HepG2 (cell line): ENCODE measurements at regions not wholly inside any gene's neighbourhood (a gene's known extent, or its start where the extent isn't known, plus 50 kb on each side); places are given as distances from the start of the nearest gene placed in this dataset.
A peak's percentile ranks its signal among the peaks of the same experiment; 100 is the strongest.

Experiments used
- ATM ChIP-seq: fragments of 450-650 bp; IDR thresholded peaks from 2 replicates; pipeline ENCODE4 v1.7.1; 2017; ENCODE audit warnings: mild to moderate bottlenecking, borderline replicate concordance
- FOXO1 ChIP-seq: sonication (generic); formaldehyde crosslinking; IDR thresholded peaks from 2 replicates; pipeline ENCODE4 v1.4.0; 2020; ENCODE audit warnings: missing genetic modification reagents
- GLI4 ChIP-seq: sonication (generic); formaldehyde crosslinking; IDR thresholded peaks from 2 replicates; pipeline ENCODE4 v1.5.1; 2020; ENCODE audit warnings: missing genetic modification reagents, mild to moderate bottlenecking, moderate library complexity, borderline replicate concordance
- IKZF1 ChIP-seq: fragments of 450-650 bp; IDR thresholded peaks from 2 replicates; pipeline ENCODE4 v1.7.1; 2016
- MNT ChIP-seq: fragments of 450-650 bp; IDR thresholded peaks from 2 replicates; pipeline ENCODE4 v1.6.1; 2016
- MTERF4 ChIP-seq: sonication (generic); formaldehyde crosslinking; IDR thresholded peaks from 2 replicates; pipeline ENCODE4 v1.8.0; 2023; ENCODE audit warnings: mild to moderate bottlenecking, missing genetic modification reagents
- SP5 ChIP-seq: IDR thresholded peaks from 2 replicates; pipeline ENCODE4 v1.6.1; 2016; ENCODE audit warnings: low read depth, borderline replicate concordance
- ZFP82 ChIP-seq: sonication (generic); formaldehyde crosslinking; IDR thresholded peaks from 2 replicates; pipeline ENCODE4 v1.5.1; 2020; ENCODE audit warnings: mild to moderate bottlenecking, missing genetic modification reagents, borderline replicate concordance
- ZNF12 ChIP-seq: sonication (generic); formaldehyde crosslinking; IDR thresholded peaks from 2 replicates; pipeline ENCODE4 v1.5.0; 2020; ENCODE audit warnings: missing genetic modification reagents
- ZNF232 ChIP-seq: sonication (generic); formaldehyde crosslinking; IDR thresholded peaks from 2 replicates; pipeline ENCODE4 v1.4.0; 2020; ENCODE audit warnings: missing genetic modification reagents, borderline replicate concordance
- ZNF296 ChIP-seq: sonication (generic); formaldehyde crosslinking; conservative IDR thresholded peaks from 2 replicates; pipeline ENCODE4 v1.5.0; 2020; ENCODE audit warnings: mild to moderate bottlenecking, missing genetic modification reagents
- ZNF597 ChIP-seq: sonication (generic); formaldehyde crosslinking; IDR thresholded peaks from 2 replicates; pipeline ENCODE4 v1.5.0; 2020; ENCODE audit warnings: missing genetic modification reagents
- ZNF766 ChIP-seq: sonication (generic); formaldehyde crosslinking; IDR thresholded peaks from 2 replicates; pipeline ENCODE4 v1.5.0; 2020; ENCODE audit warnings: missing genetic modification reagents, borderline replicate concordance
- TF ChIP-seq, protein P1 (sequence below): IDR thresholded peaks from 2 replicates; pipeline ENCODE4 v1.6.1; 2016; ENCODE audit warnings: missing compliant biosample characterization, missing genetic modification reagents, borderline replicate concordance
- TF ChIP-seq, protein P2 (sequence below): sonication (generic); formaldehyde crosslinking; IDR thresholded peaks from 2 replicates; pipeline ENCODE4 v1.4.0; 2020; ENCODE audit warnings: mild to moderate bottlenecking, missing genetic modification reagents, borderline replicate concordance
- TF ChIP-seq, protein P3 (sequence below): sonication (generic); formaldehyde crosslinking; IDR thresholded peaks from 2 replicates; pipeline ENCODE4 v1.5.0; 2020; ENCODE audit warnings: missing genetic modification reagents

DNA sequence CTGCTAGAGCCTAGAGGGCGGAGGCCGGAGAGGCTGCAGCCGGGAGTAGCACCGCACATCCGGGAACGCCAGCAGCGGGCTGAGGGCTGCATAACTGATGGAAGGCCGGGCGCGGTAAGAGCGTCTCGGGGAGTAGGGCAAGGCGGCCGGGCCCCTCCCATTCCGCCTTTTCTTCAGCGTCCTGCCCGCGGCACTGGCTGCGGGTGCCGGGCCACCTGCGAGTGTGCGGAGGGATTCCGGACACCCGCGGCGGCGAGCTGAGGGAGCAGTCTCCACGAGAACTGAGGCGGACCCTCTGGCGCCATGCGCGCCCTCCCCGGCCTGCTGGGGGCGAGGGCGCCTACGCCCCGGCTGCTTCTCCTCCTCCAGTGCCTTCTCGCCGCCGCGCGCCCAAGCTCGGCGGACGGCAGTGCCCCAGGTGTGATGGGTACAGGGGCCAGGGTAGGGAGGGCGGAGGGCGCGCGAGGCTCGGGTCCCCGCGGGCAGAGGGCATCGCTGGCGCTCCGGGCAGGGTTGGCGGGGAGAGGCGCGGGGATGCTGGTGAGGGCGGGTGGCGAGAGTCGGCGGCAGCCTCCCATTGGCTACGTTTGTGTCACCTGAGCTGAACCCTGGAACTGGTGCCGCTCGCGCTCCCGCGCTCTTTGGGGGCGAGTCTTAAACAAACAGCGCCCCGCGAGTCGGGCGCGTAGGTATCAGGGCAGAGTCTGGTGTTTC is 334.4 kb downstream of the SRGAP2C start (continued):
- TF ChIP-seq MNT (no peak), ZNF766 (CRISPR knock-in tag) (no peak), IKZF1 (no peak), GLI4 (CRISPR knock-in tag) (peak; percentile 91; the same call in 1 of the 2 replicates), ZNF232 (peak; percentile 67; the same call in 1 of the 2 replicates), MTERF4 (no peak), FOXO1 (CRISPR knock-in tag) (peak; percentile 38), ZNF296 (no peak), ZNF597 (CRISPR knock-in tag) (no peak), ZFP82 (CRISPR knock-in tag) (peak; percentile 83; the same call in 1 of the 2 replicates), ZNF12 (CRISPR knock-in tag) (0 out of 2 replicates have a peak, but pooled peaks have one; percentile 25), ATM (no peak), SP5 (CRISPR knock-in tag) (no peak)
- TF ChIP-seq, protein P1, sequence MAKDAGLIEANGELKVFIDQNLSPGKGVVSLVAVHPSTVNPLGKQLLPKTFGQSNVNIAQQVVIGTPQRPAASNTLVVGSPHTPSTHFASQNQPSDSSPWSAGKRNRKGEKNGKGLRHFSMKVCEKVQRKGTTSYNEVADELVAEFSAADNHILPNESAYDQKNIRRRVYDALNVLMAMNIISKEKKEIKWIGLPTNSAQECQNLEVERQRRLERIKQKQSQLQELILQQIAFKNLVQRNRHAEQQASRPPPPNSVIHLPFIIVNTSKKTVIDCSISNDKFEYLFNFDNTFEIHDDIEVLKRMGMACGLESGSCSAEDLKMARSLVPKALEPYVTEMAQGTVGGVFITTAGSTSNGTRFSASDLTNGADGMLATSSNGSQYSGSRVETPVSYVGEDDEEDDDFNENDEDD (CRISPR knock-in tag): peak; percentile 91
- TF ChIP-seq, protein P2, sequence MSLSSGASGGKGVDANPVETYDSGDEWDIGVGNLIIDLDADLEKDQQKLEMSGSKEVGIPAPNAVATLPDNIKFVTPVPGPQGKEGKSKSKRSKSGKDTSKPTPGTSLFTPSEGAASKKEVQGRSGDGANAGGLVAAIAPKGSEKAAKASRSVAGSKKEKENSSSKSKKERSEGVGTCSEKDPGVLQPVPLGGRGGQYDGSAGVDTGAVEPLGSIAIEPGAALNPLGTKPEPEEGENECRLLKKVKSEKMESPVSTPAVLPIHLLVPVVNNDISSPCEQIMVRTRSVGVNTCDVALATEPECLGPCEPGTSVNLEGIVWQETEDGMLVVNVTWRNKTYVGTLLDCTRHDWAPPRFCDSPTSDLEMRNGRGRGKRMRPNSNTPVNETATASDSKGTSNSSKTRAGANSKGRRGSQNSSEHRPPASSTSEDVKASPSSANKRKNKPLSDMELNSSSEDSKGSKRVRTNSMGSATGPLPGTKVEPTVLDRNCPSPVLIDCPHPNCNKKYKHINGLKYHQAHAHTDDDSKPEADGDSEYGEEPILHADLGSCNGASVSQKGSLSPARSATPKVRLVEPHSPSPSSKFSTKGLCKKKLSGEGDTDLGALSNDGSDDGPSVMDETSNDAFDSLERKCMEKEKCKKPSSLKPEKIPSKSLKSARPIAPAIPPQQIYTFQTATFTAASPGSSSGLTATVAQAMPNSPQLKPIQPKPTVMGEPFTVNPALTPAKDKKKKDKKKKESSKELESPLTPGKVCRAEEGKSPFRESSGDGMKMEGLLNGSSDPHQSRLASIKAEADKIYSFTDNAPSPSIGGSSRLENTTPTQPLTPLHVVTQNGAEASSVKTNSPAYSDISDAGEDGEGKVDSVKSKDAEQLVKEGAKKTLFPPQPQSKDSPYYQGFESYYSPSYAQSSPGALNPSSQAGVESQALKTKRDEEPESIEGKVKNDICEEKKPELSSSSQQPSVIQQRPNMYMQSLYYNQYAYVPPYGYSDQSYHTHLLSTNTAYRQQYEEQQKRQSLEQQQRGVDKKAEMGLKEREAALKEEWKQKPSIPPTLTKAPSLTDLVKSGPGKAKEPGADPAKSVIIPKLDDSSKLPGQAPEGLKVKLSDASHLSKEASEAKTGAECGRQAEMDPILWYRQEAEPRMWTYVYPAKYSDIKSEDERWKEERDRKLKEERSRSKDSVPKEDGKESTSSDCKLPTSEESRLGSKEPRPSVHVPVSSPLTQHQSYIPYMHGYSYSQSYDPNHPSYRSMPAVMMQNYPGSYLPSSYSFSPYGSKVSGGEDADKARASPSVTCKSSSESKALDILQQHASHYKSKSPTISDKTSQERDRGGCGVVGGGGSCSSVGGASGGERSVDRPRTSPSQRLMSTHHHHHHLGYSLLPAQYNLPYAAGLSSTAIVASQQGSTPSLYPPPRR (CRISPR knock-in tag): peak; percentile 66; the same call in 1 of the 2 replicates
- TF ChIP-seq, protein P3, sequence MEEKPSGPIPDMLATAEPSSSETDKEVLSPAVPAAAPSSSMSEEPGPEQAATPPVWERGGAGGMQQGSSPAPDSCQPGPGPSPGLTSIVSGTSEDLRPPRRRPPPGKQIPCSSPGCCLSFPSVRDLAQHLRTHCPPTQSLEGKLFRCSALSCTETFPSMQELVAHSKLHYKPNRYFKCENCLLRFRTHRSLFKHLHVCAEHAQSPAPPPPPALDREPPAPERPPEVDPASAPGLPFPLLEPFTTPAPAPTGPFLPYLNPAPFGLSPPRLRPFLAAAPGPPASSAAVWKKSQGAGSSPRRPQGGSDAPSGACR (CRISPR knock-in tag): peak; percentile 73; the same call in 1 of the 2 replicates
